ENCODE measurements at regions not wholly inside any gene's neighbourhood (a gene's known extent, or its start where the extent isn't known, plus 50 kb on each side); places are given as distances from the start of the nearest gene placed in this dataset.

- no peak overlapping the region for H3K4me3 ChIP-seq (ENCODE audit: low read depth in 2 of 2, low read length in 1 of 2)
- H3K79me2 ChIP-seq (ENCODE audit: insufficient read depth), result no peaks in the 10 kb centered on the region
Observed at GRCh38 chr4:157929486-157929885, 243.3 kb downstream of the GASK1B start.

DNA sequence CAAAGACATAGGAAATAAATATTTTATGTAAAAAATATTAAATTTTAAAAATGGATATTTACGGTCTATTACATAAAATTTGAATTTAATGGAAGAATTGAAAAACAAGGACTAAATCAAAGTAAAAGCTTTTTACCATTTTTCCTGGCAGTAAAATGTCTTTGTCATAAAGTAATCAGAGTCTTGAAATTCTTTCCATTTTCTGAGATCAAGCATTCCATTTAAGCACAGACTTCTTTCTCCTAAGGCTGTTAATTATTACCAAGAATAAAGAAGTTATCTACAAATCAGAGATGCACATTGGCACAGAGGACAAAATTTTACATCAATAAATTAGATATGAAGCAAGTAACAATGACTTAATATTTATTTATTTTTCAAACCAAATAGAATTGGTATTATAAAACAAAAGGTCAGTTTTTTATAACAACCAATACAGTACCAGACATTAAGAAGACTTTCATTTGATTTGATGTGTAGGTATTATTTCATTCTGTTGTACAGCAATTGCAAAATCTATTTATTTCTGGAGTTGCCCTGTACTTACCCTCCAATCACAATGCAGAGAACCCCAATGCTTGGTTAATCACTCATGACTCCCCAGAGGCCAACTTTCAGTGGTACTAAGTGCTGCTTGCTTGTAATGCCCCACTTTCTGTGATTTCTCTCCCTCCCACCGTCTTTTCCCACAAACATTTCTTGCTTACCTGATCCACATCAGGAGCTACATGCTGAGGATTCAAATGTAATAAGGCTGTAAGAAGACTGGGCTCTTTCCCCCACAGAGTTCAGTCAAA lies 254.6 kb downstream of the GASK1B start:
- Histone ChIP-seq H3K27ac (ENCODE audit: low read depth in 2 of 2, low read length in 1 of 2) (no peak overlapping the region), H3K9ac (no peak overlapping the region), H3K79me2 (ENCODE audit: insufficient read depth) (no peaks in the 10 kb centered on the region), H4K20me1 (ENCODE audit: insufficient read depth) (no peaks in the 10 kb centered on the region), H3K9me3 (no peaks in the 10 kb centered on the region), H3F3A (replicated peaks; ENCODE audit: insufficient read depth) (no peaks in the 10 kb centered on the region), H3K27me3 (ENCODE audit: insufficient read depth) (no peaks in the 10 kb centered on the region), H3K4me1 (ENCODE audit: control insufficient read depth in 1 of 2, insufficient read depth in 2 of 2, low read depth in 1 of 2, low read length in 1 of 2) (no peaks in the 10 kb centered on the region), H3K36me3 (replicated peaks in 1 of 2; ENCODE audit: control insufficient read depth in 1 of 2, insufficient read depth in 2 of 2, low read length in 1 of 2) (no peaks in the 10 kb centered on the region), H3K9me2 (no peaks in the 10 kb centered on the region), H2AFZ (ENCODE audit: low read depth) (no peak overlapping the region), H3K4me2 (no peak overlapping the region), H3K4me3 (ENCODE audit: low read depth in 2 of 2, low read length in 1 of 2) (no peak overlapping the region)
- CTCF ChIA-PET, result interaction anchor here (1.2 kb wide), 1 partner anchor 11 kb away, joined by 3 read pairs; no protein-coding TSS in a partner anchor
- TF ChIP-seq POLR2AphosphoS5 (IDR thresholded peaks at IDR 0.05; ENCODE audit: low read depth, low read length) (no peak), NFIC (IDR thresholded peaks at IDR 0.05; ENCODE audit: borderline replicate concordance) (no peak), REST (IDR thresholded peaks at IDR 0.05; ENCODE audit: low read depth, low read length) (no peak), GABPA (IDR thresholded peaks at IDR 0.05; ENCODE audit: low read depth) (no peak), RFX5 (IDR thresholded peaks at IDR 0.05; ENCODE audit: low read length) (no peak), SMC3 (IDR thresholded peaks at IDR 0.05; ENCODE audit: low read depth, low read length) (no peak), YY1 (IDR thresholded peaks at IDR 0.05; ENCODE audit: low read depth) (no peak), ELF1 (IDR thresholded peaks at IDR 0.05) (no peak), FOXM1 (IDR thresholded peaks at IDR 0.05; ENCODE audit: low read depth) (no peak), USF1 (IDR thresholded peaks at IDR 0.05; ENCODE audit: borderline replicate concordance, low read depth) (no peak)
- TF ChIP-seq, protein P1, sequence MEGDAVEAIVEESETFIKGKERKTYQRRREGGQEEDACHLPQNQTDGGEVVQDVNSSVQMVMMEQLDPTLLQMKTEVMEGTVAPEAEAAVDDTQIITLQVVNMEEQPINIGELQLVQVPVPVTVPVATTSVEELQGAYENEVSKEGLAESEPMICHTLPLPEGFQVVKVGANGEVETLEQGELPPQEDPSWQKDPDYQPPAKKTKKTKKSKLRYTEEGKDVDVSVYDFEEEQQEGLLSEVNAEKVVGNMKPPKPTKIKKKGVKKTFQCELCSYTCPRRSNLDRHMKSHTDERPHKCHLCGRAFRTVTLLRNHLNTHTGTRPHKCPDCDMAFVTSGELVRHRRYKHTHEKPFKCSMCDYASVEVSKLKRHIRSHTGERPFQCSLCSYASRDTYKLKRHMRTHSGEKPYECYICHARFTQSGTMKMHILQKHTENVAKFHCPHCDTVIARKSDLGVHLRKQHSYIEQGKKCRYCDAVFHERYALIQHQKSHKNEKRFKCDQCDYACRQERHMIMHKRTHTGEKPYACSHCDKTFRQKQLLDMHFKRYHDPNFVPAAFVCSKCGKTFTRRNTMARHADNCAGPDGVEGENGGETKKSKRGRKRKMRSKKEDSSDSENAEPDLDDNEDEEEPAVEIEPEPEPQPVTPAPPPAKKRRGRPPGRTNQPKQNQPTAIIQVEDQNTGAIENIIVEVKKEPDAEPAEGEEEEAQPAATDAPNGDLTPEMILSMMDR (IDR thresholded peaks at IDR 0.05), result no peak
- POLR2A ChIA-PET, result no interaction called here
- WGBS (ENCODE audit: low lambda C conversion rate), result 51% methylated on average over 2 of the region's 2 CpGs
- DNase-seq, result no peak

More at GRCh38 chr4:157929486-157929885, 243.3 kb downstream of the GASK1B start:
- H3K4me1 ChIP-seq (ENCODE audit: control insufficient read depth in 1 of 2, insufficient read depth in 2 of 2, low read depth in 1 of 2, low read length in 1 of 2), result no peaks in the 10 kb centered on the region
- H3K9ac ChIP-seq, result no peak overlapping the region
- no peaks in the 10 kb centered on the region for H3K9me2 ChIP-seq
- TF ChIP-seq GATA2 (CRISPR knock-in tag; IDR thresholded peaks at IDR 0.05), result no peak
- TF ChIP-seq FOXJ3 (CRISPR knock-in tag; IDR thresholded peaks at IDR 0.05), result no peak
- TF ChIP-seq, protein P1 (IDR thresholded peaks at IDR 0.05), result no peak
- no peak for TF ChIP-seq MXI1 (IDR thresholded peaks at IDR 0.05; ENCODE audit: low read depth, low read length)
- TF ChIP-seq FOXM1 (IDR thresholded peaks at IDR 0.05; ENCODE audit: low read depth), result no peak
- no peak for TF ChIP-seq MAX (IDR thresholded peaks at IDR 0.05; ENCODE audit: low read depth)
- no peak for TF ChIP-seq RFX5 (IDR thresholded peaks at IDR 0.05; ENCODE audit: low read length)
- no peak for TF ChIP-seq RXRA (IDR thresholded peaks at IDR 0.05; ENCODE audit: borderline replicate concordance, low read depth)
- no peak for TF ChIP-seq YY1 (IDR thresholded peaks at IDR 0.05; ENCODE audit: low read depth)
- TF ChIP-seq TAF1 (IDR thresholded peaks at IDR 0.05; ENCODE audit: borderline replicate concordance, low read depth, low read length), result no peak
- no peak for TF ChIP-seq RAD21 (IDR thresholded peaks at IDR 0.05; ENCODE audit: low read length)
- no peak for DNase-seq
- WGBS (ENCODE audit: low lambda C conversion rate), result 74% methylated on average over 1 of the region's 1 CpG
- H3K27ac ChIP-seq (ENCODE audit: low read depth in 2 of 2, low read length in 1 of 2), result no peak overlapping the region
- H3K9me3 ChIP-seq, result no peaks in the 10 kb centered on the region
- H3K36me3 ChIP-seq (replicated peaks in 1 of 2; ENCODE audit: control insufficient read depth in 1 of 2, insufficient read depth in 2 of 2, low read length in 1 of 2), result no peaks in the 10 kb centered on the region
- ChIA-PET POLR2A (no interaction called here), CTCF (no interaction called here)
- H3K4me2 ChIP-seq, result no peak overlapping the region
- no peaks in the 10 kb centered on the region for H3K27me3 ChIP-seq (ENCODE audit: insufficient read depth)
- no peaks in the 10 kb centered on the region for H4K20me1 ChIP-seq (ENCODE audit: insufficient read depth)
- no peaks in the 10 kb centered on the region for H3F3A ChIP-seq (replicated peaks; ENCODE audit: insufficient read depth)
- no peak overlapping the region for H2AFZ ChIP-seq (ENCODE audit: low read depth)
